Stimulated activated CD8-positive, alpha-beta memory T cell treated with anti-CD3 and anti-CD28 coated beads, Interleukin-4, amount 100 ng/mL, for 48 hours (primary cell): ENCODE measurements at regions not wholly inside any gene's neighbourhood (a gene's known extent, or its start where the extent isn't known, plus 50 kb on each side); places are given as distances from the start of the nearest gene placed in this dataset.
"Not testable (repeated sequence)": the region's sequence is repeated elsewhere in the genome, so short reads cannot be mapped to it uniquely, and the experiment has no call there.

ENCODE experiments used
- DNase-seq: peaks from one replicate; pipeline ENCODE4 v3.0.0-alpha.2; 2020

GRCh38 chr5:152622628-152623027, 217.5 kb upstream of the NMUR2 start:
- DNase-seq, result no peak

DNA sequence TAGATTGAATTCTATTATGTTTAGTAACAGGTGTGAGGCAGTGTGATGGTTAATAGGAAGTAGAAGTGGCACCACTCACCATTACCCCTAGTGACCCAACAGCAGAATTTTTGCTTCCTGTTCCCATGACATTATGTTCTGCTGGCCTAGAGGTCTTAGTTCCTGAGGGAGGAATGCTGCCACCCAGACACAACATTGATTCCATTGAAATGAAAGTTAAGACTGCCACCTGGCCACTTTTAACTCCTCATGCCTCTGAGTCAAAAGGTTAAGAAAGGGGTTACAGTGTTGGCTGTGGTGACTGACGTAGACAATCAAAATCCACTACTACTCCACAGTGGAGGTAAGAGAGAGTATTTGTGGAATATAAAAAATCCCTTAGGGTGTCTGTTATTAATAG, 218.9 kb upstream of the NMUR2 start:
- no peak for DNase-seq

- no peak for DNase-seq
Observed at GRCh38 chr5:152625696-152626095, 220.6 kb upstream of the NMUR2 start.

DNA sequence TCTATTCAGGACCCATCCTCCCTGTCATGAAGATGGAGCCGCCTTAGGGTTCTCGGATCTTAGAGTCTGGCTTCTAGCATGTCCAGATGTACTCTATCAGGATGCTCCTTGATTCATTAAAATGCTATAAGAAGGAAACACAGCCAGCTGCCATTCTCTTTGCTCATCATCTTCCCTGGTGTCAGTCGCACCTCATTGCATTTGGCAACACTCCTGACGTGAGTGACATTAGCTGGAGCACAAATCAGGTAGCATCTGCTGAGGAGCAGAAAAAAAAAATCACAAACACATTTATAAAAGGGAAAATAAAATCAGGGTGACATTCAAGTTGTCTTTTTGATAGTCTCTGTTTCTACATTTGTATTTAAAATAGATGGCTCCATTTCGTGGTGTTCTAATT, 226.1 kb upstream of the NMUR2 start:
- no peak for DNase-seq

DNA sequence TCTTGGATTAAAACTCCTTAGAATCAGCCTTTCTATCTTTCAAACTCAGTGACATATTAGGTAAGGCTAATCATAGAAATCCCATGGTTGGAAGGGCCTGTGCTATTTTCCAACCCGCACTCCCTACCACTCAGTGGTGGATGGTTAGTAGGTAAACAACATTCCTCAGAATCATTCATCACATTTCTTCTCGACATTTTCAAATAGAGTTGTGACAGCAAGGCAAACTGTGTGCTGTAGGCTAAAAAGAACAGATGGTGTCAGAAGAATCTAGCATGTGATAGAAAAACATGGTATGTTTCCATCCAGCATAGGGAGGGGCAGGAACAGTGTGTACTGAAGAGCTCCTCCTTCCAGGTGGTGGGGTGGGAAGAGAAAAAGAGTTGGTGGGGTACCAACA, 227.3 kb upstream of the NMUR2 start:
- no peak for DNase-seq

DNA sequence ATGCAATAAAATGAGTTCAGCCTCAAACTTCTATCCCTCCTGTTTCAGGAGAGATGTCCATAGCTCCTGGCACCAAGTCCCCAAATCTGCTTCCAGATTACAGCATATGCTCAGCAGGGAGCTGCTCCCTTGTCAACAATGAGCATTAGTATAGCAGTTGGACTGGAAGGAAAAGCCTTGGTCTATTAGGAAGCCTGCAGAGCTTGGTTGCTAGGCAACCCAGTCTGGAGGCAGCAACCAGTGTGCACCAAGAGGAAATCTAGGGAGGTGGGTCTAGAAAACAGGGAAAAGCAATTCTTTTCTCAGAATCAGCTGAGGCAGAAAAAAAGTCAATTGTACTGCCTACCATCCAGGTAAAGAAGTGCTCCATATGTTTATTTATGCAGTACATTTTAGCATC, 229.5 kb upstream of the NMUR2 start:
- no peak for DNase-seq

DNA sequence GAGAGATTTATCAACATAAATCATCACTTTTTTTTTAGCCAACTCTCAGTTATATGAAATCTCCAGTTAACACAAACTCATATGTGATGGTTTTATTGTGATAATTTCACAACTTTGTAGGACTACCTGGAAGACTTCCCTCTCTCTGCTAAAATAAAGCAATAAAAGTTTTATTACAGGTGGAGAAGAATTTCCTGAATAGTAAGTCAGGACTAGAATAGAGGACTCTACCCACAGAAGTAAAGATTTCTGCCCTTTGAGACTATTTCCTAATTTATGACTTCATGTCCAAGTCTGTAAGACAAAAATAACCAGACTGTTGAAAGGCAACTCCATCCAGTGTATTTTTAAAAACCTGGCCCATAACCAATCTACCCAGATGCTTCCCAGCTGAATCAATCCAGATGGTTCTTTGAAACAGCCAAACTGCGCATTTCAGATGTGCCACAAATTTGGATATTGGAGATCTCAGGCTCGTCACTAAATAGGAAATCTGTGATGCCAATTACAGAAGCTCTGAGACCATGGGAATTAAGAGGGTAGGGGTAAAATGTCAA, 234.0 kb upstream of the NMUR2 start:
- DNase-seq, result no peak

- DNase-seq, result no peak
Observed at GRCh38 chr5:152641970-152642805, 237.1 kb upstream of the NMUR2 start.

DNA sequence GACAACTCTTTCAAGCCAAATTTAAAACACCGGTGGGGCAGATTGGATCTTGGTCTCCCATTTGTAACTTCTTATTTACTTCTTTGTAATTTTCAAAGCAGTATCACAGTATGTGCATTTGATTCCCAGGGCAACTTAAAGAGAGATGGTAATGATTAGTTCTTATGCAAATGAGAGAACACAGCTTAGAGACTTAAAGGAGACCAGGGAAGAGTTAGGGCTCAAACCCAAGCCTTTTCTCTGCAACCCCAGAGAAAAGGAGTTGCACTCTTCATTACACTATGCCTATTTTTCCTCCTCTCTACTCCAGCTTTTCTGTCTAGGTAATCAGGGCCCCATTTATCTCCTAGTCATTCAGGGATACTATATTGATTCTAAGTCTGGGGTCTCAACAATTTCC, 237.8 kb upstream of the NMUR2 start:
- DNase-seq, result no peak

DNA sequence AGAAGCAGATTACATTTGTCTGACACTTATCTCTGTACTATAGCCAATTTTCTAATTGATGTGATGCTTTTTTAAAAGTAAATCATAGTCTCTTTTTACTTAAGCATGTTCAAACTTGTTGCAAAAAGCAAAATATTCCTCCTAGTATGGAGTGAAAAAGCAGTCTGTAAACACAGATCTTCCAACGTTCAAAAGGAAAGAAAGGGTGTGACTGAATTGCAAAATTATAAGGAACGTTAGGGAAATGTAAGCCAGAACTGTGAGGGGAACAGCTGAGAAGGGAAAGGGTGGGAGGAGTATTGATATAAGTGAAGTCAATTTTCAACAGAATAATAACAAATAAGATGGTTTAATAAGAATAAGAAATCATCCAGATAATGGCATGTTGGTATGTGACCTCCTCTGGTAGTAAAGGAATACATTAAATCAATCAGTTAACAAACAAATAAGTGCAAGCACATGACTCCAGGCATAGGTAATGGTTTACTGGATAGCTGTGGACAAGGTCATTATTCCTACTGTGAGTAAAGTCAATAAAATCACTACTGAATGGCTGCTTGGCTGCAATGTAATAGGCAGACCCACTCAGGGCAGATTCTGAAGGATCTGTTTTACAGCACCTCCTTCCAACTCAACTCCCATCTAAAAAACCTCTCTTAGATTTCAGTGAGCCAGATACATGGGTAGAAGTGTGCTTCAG, 239.1 kb upstream of the NMUR2 start:
- no peak for DNase-seq

DNA sequence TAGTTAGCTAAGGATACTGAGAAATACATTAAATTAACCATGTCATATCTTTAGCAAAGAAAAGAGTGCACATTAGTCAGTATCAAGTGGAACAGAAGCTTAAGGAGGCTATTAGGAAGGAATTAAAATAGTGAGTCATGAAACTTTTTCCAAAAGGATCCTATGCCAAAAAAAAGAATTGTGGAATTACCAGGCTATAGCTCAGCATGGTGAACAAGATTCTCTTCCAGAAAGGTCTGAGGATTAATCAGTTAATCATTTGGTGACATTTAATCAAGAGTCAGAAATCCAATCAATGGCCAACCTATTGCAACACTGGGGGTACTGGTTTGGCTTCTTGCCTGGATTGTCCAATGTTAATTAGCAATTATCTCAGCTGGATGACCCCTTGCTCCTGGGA, 244.5 kb upstream of the NMUR2 start:
- DNase-seq, result no peak

DNA sequence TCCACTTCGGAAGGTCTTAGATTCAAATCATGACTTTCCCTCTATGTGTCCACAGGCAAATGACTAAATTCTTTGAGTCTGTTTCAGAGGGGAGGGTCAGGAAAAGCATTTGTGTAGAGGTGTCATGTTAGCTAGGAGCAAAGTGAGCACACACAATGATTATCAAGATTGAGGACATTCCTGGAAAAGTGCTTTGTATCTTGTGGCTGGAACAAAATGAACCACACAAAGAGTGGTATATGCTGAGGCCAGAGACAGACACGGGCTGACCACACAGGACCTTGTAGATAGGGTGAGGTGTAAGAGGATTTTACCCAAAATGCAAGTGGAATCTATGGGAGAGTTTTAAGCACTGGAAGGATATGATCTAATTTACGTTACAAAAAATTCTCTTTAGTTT, 245.3 kb upstream of the NMUR2 start:
- DNase-seq, result no peak

DNA sequence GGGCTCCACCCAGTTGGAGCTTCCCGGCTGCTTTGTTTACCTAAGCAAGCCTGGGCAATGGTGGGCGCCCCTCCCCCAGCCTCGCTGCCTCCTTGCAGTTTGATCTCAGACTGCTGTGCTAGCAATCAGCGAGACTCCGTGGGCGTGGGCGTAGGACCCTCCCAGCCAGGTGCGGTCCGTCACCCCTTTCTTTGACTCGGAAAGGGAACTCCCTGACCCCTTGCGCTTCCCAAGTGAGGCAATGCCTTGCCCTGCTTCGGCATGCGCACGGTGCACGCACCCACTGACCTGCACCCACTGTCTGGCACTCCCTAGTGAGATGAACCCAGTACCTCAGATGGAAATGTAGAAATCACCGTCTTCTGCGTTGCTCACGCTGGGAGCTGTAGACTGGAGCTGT, 254.4 kb upstream of the NMUR2 start:
- DNase-seq, result not testable (repeated sequence)

GRCh38 chr5:152673601-152674000, 268.5 kb upstream of the NMUR2 start:
- no peak for DNase-seq

GRCh38 chr5:152674403-152674802, 269.3 kb upstream of the NMUR2 start:
- no peak for DNase-seq

DNA sequence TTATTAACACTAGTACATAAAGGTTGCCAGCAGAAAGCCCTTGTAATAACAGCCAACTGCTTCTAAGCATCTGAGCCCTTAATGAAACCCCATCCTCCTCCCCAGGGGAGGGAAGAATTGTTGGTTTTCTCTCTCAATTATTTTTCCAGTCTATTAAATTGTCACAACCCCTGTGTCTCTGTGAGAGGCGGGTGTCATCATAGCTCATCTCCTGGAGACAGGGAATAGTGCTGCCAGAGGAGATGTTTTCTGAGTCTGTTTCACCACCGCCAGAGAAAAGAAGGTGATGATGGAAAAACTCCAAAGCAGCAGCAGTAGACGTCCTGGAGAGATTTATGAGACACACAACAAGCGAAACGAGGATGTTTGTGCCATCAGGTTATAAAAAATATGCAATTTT, 271.1 kb upstream of the NMUR2 start:
- DNase-seq, result no peak

GRCh38 chr5:152683205-152683604, 278.1 kb upstream of the NMUR2 start:
- no peak for DNase-seq

DNA sequence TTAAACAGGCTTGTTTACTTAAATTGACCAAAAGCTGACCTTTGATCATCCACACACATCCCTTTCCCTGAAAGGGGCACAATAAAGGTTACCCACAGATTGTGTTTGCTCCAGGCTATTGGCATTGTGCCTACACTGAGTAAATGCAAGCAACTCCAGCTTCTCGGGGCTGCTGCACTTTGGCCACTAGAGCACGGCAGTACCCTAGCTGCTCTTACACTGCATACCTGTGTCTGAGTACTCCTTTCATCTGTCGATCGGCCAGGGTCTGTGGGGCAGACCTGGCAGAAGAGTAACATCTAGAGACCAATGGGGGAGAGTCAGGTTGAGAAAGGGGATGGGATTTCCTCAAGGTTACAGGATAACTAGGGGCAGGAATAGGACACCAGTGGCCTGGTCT, 281.9 kb upstream of the NMUR2 start:
- DNase-seq, result no peak

DNA sequence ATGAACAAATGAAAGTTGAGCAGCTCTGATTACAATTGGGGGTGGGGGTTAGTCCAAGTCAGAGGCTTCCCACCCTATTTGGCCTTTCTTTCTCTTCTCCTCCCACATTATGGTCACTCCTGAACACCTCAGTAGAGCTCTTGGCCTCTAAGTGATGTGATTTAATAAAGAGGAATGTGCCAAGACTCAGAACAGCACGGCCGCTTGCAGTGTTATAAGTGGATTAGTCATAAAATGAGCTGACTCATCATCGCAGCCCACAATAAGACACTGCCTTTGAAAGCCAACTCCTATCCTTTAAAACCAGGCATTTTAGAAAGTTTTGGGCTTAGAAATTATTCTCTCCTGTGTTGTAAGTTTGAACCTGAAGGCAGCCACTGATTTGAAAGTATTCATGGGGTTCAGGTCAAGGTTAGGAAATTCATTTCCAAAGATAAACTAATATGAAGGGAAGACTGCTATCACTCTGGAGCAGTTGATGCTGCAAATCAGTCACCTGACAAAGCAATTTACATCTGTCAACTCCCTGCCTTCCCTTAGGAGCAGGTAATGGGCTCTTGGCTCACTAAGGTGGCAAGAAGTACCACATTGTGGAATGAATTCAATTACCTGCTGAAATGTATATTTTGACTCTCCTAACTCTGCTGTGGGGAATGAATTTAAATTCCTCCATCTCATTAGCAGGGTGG, 283.6 kb upstream of the NMUR2 start:
- DNase-seq, result no peak

GRCh38 chr5:152689250-152689711, 284.2 kb upstream of the NMUR2 start:
- no peak for DNase-seq

DNA sequence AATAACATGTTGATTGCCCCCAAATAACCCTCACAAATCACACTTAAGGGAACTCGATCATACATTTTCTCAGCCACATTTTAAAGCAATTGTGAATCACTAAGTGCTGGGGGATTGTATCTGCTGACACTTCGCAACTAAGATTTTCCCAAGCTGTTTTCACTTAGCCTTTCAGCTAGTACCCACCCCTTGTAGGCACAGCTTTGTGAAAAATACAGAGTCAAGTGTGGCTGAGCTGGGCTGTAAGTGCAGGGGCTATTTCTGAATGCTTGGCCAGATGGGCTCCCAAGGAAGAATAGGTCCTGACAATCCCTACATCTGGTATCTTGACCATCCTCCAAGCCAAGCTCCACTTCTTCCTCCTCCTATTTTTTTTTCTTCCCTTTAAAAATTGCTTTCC, 289.2 kb upstream of the NMUR2 start:
- no peak for DNase-seq

DNA sequence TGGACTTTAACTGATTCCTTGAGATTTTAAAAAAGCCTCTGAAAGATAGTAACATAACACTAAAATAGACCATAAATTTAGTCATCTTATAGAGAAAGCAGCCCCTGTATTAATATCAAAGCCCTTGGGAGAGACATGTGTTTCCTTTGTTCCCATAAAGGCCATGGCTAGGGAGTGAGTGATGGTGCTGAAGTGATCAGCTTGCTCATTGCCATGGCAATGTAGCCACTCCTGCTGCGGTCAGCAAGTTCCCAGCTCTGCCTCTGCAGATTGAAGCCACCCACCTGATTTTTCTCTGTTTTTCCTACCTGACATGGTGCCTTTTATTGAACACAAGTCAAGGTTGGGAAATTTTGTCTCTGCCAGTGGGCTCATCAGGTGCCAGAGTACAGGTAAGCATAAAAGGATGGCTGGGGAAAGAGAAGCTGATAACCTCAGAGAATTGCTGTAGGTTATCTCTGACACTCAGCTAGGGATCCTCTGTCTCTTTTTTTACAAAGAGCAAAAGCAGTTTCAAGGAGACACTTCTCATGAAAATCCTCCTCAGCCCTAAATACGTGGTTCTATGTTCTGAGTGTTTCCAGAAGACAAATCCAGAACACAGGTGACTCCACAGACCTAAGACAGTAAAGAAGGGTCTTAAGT, 296.3 kb upstream of the NMUR2 start:
- DNase-seq, result no peak

- DNase-seq, result no peak
Observed at GRCh38 chr5:152704286-152704685, 299.2 kb upstream of the NMUR2 start.
